ENCODE measurements at regions not wholly inside any gene's neighbourhood (a gene's known extent, or its start where the extent isn't known, plus 50 kb on each side); places are given as distances from the start of the nearest gene placed in this dataset.

GRCh38 chr6:167733740-167734661 lies 92.7 kb upstream of the AFDN start:
- no peak for TF ChIP-seq CTCF (conservative IDR thresholded peaks at IDR 0.05)
- TF ChIP-seq EZH2 (IDR thresholded peaks at IDR 0.05; ENCODE audit: low read depth): no peak
